ENCODE measurements at regions not wholly inside any gene's neighbourhood (a gene's known extent, or its start where the extent isn't known, plus 50 kb on each side); places are given as distances from the start of the nearest gene placed in this dataset.

DNA sequence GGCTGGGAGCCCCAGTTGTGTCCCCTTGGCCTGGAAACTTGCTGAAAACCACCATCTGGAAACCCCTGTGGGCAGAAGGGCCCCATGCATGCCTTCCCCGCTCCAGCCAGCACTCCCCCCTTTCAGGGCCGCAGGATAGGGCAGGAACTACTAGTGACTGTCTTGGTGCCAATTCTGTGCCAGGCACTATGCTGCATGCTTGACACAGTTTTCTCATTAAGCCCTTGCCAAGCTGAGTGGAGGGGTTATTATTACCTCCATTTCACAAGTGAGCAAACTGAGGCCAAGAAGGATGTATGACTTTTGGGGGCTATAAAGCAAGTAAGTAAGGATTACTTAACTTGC lies 73.6 kb upstream of the PJA1 start:
- TF ChIP-seq, protein P1, sequence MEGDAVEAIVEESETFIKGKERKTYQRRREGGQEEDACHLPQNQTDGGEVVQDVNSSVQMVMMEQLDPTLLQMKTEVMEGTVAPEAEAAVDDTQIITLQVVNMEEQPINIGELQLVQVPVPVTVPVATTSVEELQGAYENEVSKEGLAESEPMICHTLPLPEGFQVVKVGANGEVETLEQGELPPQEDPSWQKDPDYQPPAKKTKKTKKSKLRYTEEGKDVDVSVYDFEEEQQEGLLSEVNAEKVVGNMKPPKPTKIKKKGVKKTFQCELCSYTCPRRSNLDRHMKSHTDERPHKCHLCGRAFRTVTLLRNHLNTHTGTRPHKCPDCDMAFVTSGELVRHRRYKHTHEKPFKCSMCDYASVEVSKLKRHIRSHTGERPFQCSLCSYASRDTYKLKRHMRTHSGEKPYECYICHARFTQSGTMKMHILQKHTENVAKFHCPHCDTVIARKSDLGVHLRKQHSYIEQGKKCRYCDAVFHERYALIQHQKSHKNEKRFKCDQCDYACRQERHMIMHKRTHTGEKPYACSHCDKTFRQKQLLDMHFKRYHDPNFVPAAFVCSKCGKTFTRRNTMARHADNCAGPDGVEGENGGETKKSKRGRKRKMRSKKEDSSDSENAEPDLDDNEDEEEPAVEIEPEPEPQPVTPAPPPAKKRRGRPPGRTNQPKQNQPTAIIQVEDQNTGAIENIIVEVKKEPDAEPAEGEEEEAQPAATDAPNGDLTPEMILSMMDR (IDR thresholded peaks at IDR 0.05): no peak
- TF ChIP-seq POLR2A (IDR thresholded peaks at IDR 0.05): no peak

Data from testis (tissue), 2 donors.